Neutrophil (primary cell): ENCODE measurements at regions not wholly inside any gene's neighbourhood (a gene's known extent, or its start where the extent isn't known, plus 50 kb on each side); places are given as distances from the start of the nearest gene placed in this dataset.

Experiments used
- H3K27ac ChIP-seq: fragments of 200-600 bp; sonication (generic); 2 replicates; pipeline ENCODE4 v1.5.1; 2016; ENCODE audit warnings: mild to moderate bottlenecking, moderate library complexity
- H3K27me3 ChIP-seq: fragments of 200-600 bp; sonication (generic); 2 replicates; pipeline ENCODE4 v1.6.0; 2016; ENCODE audit warnings: mild to moderate bottlenecking
- H3K36me3 ChIP-seq: fragments of 200-600 bp; sonication (generic); 2 replicates; pipeline ENCODE4 v1.5.1; 2017
- H3K4me1 ChIP-seq, 2 experiments: fragments of 200-600 bp in 1 of 2; sonication (generic) in 1 of 2; 1 replicate in 1 of 2; 2 replicates in 1 of 2; pipeline versions ENCODE4 v1.5.1 to v1.6.1; 2013 to 2016; ENCODE audit warnings: low read depth in 1 of 2, low read length in 1 of 2, mild to moderate bottlenecking in 1 of 2, moderate library complexity in 1 of 2; ENCODE audit not compliant: control insufficient read depth in 1 of 2, insufficient read depth in 1 of 2
- H3K4me3 ChIP-seq, 2 experiments: fragments of 200-600 bp in 1 of 2; sonication (generic) in 1 of 2; 1 replicate in 1 of 2; 2 replicates in 1 of 2; pipeline ENCODE4 v1.5.1; 2013 to 2016; ENCODE audit warnings: low read depth in 1 of 2, low read length in 1 of 2, mild to moderate bottlenecking in 1 of 2, moderate library complexity in 1 of 2
- H3K9me3 ChIP-seq: fragments of 200-600 bp; sonication (generic); 2 replicates; pipeline ENCODE4 v1.5.1; 2016
- CTCF ChIP-seq: fragments of 200-600 bp; sonication (generic); IDR thresholded peaks from 2 replicates; pipeline ENCODE4 v1.5.1; 2016; ENCODE audit warnings: antibody characterized with exemption

- no peak for TF ChIP-seq CTCF
- H3K27me3 ChIP-seq = no peaks in the 10 kb centered on the region
- no peaks in the 10 kb centered on the region for H3K4me1 ChIP-seq
- no peak overlapping the region for H3K27ac ChIP-seq
- no peak overlapping the region for H3K4me3 ChIP-seq
- H3K36me3 ChIP-seq = no peaks in the 10 kb centered on the region
- H3K9me3 ChIP-seq = no peaks in the 10 kb centered on the region
Observed at GRCh38 chr3:35565048-35565447, 74.3 kb upstream of the ARPP21 start.
